Duodenal mucosa (tissue), 2 donors: ENCODE measurements at regions not wholly inside any gene's neighbourhood (a gene's known extent, or its start where the extent isn't known, plus 50 kb on each side); places are given as distances from the start of the nearest gene placed in this dataset.

ENCODE experiments used
- H3K27ac ChIP-seq: one replicate; pipeline ENCODE4 v1.7.0; 2013; ENCODE audit warnings: low read depth, low read length
- H3K27me3 ChIP-seq, 2 donors: one replicate each; pipeline ENCODE4 v1.7.0; 2013; ENCODE audit warnings: low read length in 2 of 2, control low read depth in 1 of 2; ENCODE audit not compliant: insufficient read depth in 2 of 2, control insufficient read depth in 1 of 2
- H3K36me3 ChIP-seq, 2 donors: one replicate each; pipeline ENCODE4 v1.7.0; 2013; ENCODE audit warnings: low read length in 2 of 2, control low read depth in 1 of 2; ENCODE audit not compliant: insufficient read depth in 2 of 2, control insufficient read depth in 1 of 2
- H3K4me1 ChIP-seq, 2 donors: one replicate each; pipeline ENCODE4 v1.7.0; 2013; ENCODE audit warnings: low read length in 2 of 2, control low read depth in 1 of 2; ENCODE audit not compliant: insufficient read depth in 2 of 2, control insufficient read depth in 1 of 2
- H3K4me3 ChIP-seq, 2 donors: one replicate each; pipeline ENCODE4 v1.7.0; 2013; ENCODE audit warnings: low read length in 2 of 2, low read depth in 1 of 2
- H3K9ac ChIP-seq, 2 donors: one replicate each; pipeline ENCODE4 v1.7.0; 2013; ENCODE audit warnings: low read length in 2 of 2, low read depth in 1 of 2
- H3K9me3 ChIP-seq, 2 donors: one replicate each; pipeline ENCODE4 v1.7.0; 2013; ENCODE audit warnings: low read length in 2 of 2, control low read depth in 1 of 2; ENCODE audit not compliant: control insufficient read depth in 1 of 2

DNA sequence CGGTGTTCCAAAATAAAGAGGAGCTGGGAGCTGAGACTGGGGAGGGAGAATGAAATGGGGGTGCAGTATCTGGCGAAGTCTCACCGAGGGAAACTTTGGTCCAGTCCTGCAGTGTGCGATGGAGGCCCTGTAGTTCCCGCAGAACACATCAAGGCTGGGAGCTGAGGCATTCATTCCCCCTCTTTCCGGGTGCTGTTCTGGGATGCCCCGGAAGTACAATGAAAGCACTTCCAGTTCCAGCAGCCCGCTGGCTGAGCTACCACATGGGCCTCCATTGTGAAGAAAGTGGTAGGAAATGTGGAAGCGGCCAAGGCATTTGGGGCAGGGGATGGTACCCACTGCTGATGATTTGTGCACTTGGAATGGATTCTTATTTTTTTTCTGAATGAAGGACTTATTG lies 560.7 kb downstream of the GLRX3 start:
- no peak overlapping the region for H3K27ac ChIP-seq
- H3K36me3 ChIP-seq, result no peaks in the 10 kb centered on the region
- H3K4me1 ChIP-seq, result no peaks in the 10 kb centered on the region
- H3K9me3 ChIP-seq, result no peaks in the 10 kb centered on the region
- H3K9ac ChIP-seq, result no peak overlapping the region
- H3K27me3 ChIP-seq, result no peaks in the 10 kb centered on the region
- H3K4me3 ChIP-seq, result no peak overlapping the region

DNA sequence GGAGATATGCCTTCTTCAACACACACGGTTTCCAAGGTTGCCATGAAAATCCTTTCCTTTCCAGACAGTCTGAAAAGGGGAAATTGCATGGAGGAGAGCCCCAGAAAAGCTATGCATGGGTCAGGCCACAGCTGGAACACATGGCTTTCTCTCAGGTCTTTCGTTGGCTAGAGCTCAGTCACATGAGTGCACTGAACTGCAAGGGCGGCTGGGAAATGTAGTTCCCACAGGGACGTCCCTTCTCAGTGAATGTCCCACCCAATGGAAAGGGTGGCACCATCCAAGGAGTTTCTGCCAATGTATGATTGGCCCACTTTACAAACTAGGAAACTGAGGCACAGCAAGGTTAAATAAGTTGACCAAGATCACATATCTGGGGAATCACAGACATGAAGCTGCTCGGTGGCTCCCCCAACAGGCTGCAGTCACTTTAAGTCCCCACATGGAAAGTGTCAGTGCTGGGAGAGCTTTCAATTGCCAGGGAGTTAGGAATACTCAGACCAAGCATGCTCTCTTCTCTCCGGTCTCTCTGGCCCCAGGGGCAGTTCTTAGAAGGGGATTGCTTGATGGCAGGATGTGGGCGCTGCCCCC lies 571.3 kb downstream of the GLRX3 start:
- H3K4me3 ChIP-seq, result no peak overlapping the region
- H3K36me3 ChIP-seq, result no peaks in the 10 kb centered on the region
- no peaks in the 10 kb centered on the region for H3K9me3 ChIP-seq
- H3K27me3 ChIP-seq, result no peaks in the 10 kb centered on the region
- no peak overlapping the region for H3K9ac ChIP-seq
- H3K4me1 ChIP-seq, result no peaks in the 10 kb centered on the region
- H3K27ac ChIP-seq, result no peak overlapping the region

DNA sequence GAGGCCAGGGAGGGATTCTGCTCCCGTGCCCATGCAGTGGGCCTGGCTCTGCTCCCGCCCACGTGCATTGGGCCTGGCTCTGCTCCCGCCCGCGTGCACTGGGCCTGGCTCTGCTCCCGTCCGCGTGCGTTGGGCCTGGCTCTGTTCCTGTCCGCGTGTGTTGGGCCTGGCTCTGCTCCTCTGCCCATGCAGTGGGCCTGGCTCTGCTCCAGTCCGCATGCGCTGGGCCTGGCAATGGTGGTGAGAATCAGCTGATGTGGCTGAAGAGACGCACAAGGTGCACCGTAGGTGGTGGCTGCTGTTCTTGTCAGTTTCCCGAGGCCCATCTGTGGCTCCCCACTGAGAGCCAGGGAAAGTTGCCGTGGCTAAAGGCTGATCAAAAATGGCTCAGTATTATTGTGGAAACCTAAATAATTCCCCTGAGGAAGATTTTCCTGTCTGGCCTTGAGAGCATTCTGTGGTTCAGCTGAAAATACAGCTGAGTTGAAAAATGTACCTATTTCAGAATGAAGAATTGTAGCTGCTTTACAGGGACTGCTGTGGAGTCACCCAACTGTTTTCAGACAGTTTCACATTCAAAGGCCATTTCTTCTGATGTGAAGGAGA lies 572.4 kb downstream of the GLRX3 start:
- Histone ChIP-seq H3K4me1 (no peaks in the 10 kb centered on the region), H3K36me3 (no peaks in the 10 kb centered on the region), H3K27me3 (no peaks in the 10 kb centered on the region), H3K9ac (no peak overlapping the region), H3K27ac (no peak overlapping the region), H3K4me3 (no peak overlapping the region), H3K9me3 (no peaks in the 10 kb centered on the region)

DNA sequence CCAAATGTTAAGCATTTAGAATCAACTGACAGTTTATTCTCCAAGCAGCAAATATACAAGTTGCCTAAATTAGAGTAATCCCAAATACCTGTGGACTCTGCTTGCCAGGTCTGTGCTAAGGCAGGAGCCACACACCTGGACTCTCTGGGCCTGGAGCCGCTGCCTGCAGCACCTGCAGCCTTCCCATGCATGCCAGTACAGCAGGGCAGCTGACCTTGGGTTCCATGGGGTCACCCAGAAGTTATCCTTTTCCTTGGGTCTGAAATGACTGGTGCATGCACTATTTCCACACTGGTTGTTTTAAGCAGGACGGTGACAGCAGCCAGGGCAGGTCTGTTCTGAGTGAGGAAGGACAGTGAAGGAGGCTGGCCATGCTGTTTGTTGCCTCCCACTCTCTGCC lies 573.2 kb downstream of the GLRX3 start:
- Histone ChIP-seq H3K9me3 (no peaks in the 10 kb centered on the region), H3K4me1 (no peaks in the 10 kb centered on the region), H3K9ac (no peak overlapping the region), H3K4me3 (no peak overlapping the region), H3K36me3 (no peaks in the 10 kb centered on the region), H3K27me3 (no peaks in the 10 kb centered on the region), H3K27ac (no peak overlapping the region)

DNA sequence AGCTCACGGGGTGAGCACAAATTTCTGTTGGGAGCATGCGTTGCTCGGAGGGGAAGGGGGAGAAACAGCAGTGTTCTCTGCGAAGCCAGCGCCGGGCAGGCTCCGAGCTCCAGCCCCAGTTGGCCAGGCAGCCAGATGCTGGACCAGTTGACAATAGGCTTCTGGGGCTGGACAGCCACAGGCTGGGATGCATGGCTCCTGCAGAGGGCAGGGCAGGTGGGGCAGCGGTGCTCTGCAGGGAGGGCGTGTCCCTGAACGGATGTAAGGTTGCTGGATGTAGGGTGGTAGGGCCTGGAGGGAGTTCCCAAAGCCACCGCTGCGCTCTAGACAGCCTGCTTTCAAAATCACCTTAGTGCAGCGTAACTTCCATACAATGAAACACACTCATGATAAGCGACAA lies 574.9 kb downstream of the GLRX3 start:
- Histone ChIP-seq H3K9me3 (no peaks in the 10 kb centered on the region), H3K4me1 (no peaks in the 10 kb centered on the region), H3K27ac (no peak overlapping the region), H3K27me3 (no peaks in the 10 kb centered on the region), H3K36me3 (no peaks in the 10 kb centered on the region), H3K4me3 (no peak overlapping the region), H3K9ac (no peak overlapping the region)

DNA sequence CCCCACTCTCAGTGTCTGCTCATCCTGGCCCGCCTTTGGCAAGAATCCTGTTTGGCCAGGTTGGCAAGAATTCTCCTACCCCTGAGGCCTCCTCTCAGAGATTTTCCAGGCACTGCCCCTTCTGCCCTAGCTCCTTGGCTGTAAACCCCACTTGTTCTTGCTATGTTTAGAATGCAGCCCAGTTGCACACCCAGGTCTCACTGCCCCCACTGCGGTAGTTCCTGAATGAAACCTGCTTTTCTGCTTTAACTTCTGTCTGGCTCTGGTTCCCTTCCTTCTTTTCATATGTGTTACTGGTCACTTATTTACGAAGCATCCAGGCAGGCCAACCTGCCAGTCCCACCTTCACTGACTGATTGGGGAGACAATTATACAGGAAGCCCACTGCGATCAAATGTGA lies 576.9 kb downstream of the GLRX3 start:
- Histone ChIP-seq H3K4me1 (no peaks in the 10 kb centered on the region), H3K27me3 (no peaks in the 10 kb centered on the region), H3K9me3 (no peaks in the 10 kb centered on the region), H3K27ac (no peak overlapping the region), H3K9ac (no peak overlapping the region), H3K36me3 (no peaks in the 10 kb centered on the region), H3K4me3 (no peak overlapping the region)

DNA sequence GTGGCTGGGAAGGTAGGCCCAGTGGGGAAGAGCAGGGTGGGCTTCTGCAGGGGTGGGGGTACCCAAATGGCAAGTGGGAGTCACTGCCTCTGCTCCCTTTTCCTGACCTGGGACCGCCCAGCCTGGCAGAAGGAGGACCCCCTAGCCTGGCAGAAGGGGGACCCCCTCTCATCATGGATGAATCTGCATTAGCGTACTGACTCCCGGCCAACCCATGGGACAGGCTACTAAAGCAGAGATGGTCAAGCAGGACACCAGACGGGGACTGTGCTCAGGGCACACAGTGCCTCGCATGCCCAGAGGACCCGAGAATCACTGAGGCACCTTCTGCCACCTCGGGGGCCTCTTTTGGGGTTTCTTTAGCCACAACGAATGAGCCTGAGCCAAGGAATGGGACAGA lies 577.5 kb downstream of the GLRX3 start:
- Histone ChIP-seq H3K9me3 (no peaks in the 10 kb centered on the region), H3K36me3 (no peaks in the 10 kb centered on the region), H3K9ac (no peak overlapping the region), H3K4me3 (no peak overlapping the region), H3K27ac (no peak overlapping the region), H3K27me3 (no peaks in the 10 kb centered on the region), H3K4me1 (no peaks in the 10 kb centered on the region)

DNA sequence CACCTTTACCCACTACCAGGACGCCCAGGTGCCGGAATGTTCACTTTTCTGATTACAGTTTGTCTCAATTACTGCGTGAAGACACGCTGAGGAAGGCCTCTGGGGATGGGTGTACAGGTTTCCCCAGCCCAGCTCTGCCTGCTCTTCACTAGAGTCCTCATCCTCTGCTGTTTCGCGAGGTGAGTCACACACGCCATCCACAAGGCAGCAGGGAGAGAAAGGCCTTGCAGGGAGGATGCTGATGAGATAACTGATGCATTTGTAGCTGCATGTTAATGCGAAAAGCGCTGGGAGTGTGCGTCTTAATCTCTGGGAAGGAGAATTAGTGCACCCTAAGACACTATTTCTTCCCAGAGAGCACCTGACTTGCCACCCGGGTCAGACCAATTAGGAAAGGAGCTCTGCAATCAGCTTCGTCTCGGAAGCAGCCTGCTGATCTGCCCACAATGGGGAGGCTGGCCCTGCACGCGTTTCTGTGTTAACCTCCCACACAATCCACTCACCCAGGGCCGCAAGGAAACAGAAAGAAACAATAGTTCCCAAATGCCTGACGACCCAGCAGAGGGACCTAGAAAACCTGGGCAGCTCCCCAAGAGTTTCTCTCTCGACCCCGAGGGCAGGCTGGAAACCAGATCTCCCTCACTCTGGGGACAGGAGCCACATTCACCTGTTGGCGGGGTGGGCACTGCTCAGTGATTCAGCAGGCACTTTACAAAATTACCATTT lies 578.7 kb downstream of the GLRX3 start:
- no peaks in the 10 kb centered on the region for H3K27me3 ChIP-seq
- H3K4me3 ChIP-seq, result no peak overlapping the region
- no peak overlapping the region for H3K9ac ChIP-seq
- no peaks in the 10 kb centered on the region for H3K4me1 ChIP-seq
- no peaks in the 10 kb centered on the region for H3K36me3 ChIP-seq
- no peaks in the 10 kb centered on the region for H3K9me3 ChIP-seq
- H3K27ac ChIP-seq, result no peak overlapping the region

DNA sequence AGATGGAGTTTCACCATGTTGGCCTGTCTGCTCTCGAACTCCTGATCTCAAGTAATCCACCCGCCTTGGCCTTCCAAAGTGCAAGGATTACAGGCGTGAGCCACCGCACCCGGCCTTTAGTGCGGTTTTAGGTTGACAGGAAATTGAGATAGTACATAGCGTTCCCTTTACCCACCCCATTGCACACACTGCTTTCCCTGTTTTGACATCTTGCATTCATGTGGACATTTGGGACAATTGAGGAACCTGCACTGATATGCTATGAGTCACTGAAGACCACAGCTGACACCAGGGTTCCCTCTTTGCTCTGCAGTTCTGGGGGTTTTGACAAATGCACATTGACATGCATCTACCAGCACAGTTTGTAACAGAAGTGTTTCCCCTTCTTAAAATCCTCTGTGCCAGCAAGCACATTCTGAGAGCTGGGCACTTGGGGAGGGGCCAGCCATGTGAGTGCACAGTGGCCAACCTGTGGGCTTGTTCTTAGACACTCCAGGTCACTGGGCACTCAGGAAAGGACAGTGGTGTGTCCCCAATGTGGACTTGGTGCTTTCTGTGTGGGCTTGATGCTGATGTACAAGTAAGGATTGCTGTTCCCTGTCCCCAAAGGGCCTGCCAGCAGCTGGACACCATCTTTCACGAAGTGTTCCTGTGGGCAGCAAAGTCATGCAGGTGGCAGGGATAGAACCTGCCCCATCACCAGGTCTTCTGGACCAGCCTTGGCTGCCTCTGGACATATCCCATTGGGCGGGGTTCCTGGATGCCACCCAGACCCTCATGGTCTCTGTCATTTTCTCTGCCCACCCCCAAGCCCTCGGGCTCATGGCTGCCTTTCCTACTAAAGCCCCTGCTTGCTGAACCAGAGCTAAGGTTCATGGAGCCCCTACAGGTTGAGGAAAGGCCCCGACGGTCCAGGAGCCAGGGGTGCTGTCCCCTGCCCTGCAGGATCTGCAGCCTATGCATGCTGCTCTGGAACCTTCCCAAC lies 579.8 kb downstream of the GLRX3 start:
- Histone ChIP-seq H3K4me1 (no peaks in the 10 kb centered on the region), H3K36me3 (no peaks in the 10 kb centered on the region), H3K4me3 (no peak overlapping the region), H3K9me3 (no peaks in the 10 kb centered on the region), H3K27me3 (no peaks in the 10 kb centered on the region), H3K27ac (no peak overlapping the region), H3K9ac (no peak overlapping the region)

DNA sequence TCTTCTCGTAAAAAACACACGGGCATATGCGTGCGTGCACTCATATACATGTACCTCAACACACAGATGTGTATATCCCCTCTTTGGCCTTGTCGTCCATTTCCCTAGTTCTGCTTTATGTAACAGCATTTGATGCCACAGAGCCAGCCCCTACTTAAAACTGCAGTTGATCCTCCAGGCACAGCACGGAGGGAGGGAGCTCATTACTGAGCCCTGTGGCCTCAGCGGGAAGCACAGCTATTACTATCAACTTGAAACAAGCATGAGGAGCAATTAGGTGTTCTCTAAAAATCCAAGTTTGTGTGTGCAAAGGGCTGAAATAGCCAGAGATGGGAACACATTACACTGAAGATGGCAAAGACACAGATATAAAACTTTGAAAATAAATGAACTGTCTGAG lies 580.9 kb downstream of the GLRX3 start:
- H3K9ac ChIP-seq, result no peak overlapping the region
- no peaks in the 10 kb centered on the region for H3K36me3 ChIP-seq
- no peaks in the 10 kb centered on the region for H3K4me1 ChIP-seq
- H3K4me3 ChIP-seq, result no peak overlapping the region
- no peaks in the 10 kb centered on the region for H3K9me3 ChIP-seq
- H3K27ac ChIP-seq, result no peak overlapping the region
- H3K27me3 ChIP-seq, result no peaks in the 10 kb centered on the region
